ENCODE measurements at regions not wholly inside any gene's neighbourhood (a gene's known extent, or its start where the extent isn't known, plus 50 kb on each side); places are given as distances from the start of the nearest gene placed in this dataset.

DNA sequence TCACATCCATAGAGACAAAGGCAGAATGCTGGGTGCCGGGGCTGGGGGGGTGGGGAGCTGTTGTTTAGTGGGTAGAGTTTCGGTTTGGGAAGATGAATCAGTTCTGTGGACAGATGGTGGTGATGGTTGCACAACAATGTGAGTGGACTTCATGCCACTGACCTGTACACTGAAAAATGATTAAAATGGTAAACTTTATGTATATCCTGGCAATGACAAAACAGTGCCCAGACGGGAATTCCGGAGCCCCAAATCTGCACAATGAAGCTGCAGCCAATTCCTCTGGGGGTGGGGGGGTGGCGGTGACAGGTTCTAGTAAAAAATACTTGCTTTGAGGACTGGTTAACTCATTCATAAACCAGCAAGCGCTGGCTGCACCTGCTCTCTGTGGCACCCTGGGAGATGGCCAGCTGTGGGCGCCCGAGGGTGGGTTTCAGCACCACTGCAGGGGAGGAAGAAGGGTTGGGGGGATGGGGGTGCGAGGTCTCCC is 81.8 kb upstream of the HPCAL1 start:
- TF ChIP-seq, protein P1, sequence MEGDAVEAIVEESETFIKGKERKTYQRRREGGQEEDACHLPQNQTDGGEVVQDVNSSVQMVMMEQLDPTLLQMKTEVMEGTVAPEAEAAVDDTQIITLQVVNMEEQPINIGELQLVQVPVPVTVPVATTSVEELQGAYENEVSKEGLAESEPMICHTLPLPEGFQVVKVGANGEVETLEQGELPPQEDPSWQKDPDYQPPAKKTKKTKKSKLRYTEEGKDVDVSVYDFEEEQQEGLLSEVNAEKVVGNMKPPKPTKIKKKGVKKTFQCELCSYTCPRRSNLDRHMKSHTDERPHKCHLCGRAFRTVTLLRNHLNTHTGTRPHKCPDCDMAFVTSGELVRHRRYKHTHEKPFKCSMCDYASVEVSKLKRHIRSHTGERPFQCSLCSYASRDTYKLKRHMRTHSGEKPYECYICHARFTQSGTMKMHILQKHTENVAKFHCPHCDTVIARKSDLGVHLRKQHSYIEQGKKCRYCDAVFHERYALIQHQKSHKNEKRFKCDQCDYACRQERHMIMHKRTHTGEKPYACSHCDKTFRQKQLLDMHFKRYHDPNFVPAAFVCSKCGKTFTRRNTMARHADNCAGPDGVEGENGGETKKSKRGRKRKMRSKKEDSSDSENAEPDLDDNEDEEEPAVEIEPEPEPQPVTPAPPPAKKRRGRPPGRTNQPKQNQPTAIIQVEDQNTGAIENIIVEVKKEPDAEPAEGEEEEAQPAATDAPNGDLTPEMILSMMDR (IDR thresholded peaks at IDR 0.05): no peak
- no peak for TF ChIP-seq POLR2A (IDR thresholded peaks at IDR 0.05)
